A172 (cell line): ENCODE measurements at regions not wholly inside any gene's neighbourhood (a gene's known extent, or its start where the extent isn't known, plus 50 kb on each side); places are given as distances from the start of the nearest gene placed in this dataset.
A peak's percentile ranks its signal among the peaks of the same experiment; 100 is the strongest.
"Not testable (repeated sequence)": the region's sequence is repeated elsewhere in the genome, so short reads cannot be mapped to it uniquely, and the experiment has no call there.

Experiments
- DNase-seq: peaks from one replicate; pipeline ENCODE4 v3.0.0-alpha.2; 2015; ENCODE audit warnings: low spot score

GRCh38 chr20:43364001-43364400 is 93.7 kb upstream of the SRSF6 start:
- DNase-seq = no peak

- DNase-seq = peak; percentile 31
These were observed 94.2 kb upstream of the SRSF6 start for GRCh38 chr20:43363506-43363905.

- no peak for DNase-seq
These were observed 96.2 kb upstream of the SRSF6 start for GRCh38 chr20:43361526-43361925.

- no peak for DNase-seq
These were observed 97.7 kb upstream of the SRSF6 start for GRCh38 chr20:43360016-43360415.

GRCh38 chr20:43358811-43359210 is 98.9 kb upstream of the SRSF6 start:
- no peak for DNase-seq

GRCh38 chr20:43357352-43357751 is 100.3 kb upstream of the SRSF6 start:
- DNase-seq = no peak

GRCh38 chr20:43355610-43356009 is 102.1 kb upstream of the SRSF6 start:
- DNase-seq = no peak

GRCh38 chr20:43352996-43353395 is 104.7 kb upstream of the SRSF6 start:
- no peak for DNase-seq

GRCh38 chr20:43350694-43351093 is 107.0 kb upstream of the SRSF6 start:
- not testable (repeated sequence) for DNase-seq

- DNase-seq = no peak
These were observed 107.9 kb upstream of the SRSF6 start for GRCh38 chr20:43349841-43350240.

- not testable (repeated sequence) for DNase-seq
These were observed 109.9 kb upstream of the SRSF6 start for GRCh38 chr20:43347839-43348238.

GRCh38 chr20:43345676-43346075 is 112.0 kb upstream of the SRSF6 start:
- DNase-seq = no peak

GRCh38 chr20:43341511-43341910 is 116.2 kb upstream of the SRSF6 start:
- DNase-seq = no peak

GRCh38 chr20:43337036-43337435 is 120.7 kb upstream of the SRSF6 start:
- DNase-seq = no peak

- DNase-seq = no peak
These were observed 123.6 kb upstream of the SRSF6 start for GRCh38 chr20:43334080-43334479.

- DNase-seq = no peak
These were observed 125.8 kb upstream of the SRSF6 start for GRCh38 chr20:43331906-43332305.

- no peak for DNase-seq
These were observed 129.0 kb upstream of the SRSF6 start for GRCh38 chr20:43328697-43329096.

GRCh38 chr20:43327234-43327633 is 130.5 kb upstream of the SRSF6 start:
- DNase-seq = not testable (repeated sequence)

- no peak for DNase-seq
These were observed 131.8 kb upstream of the SRSF6 start for GRCh38 chr20:43325926-43326325.

- DNase-seq = no peak
These were observed 133.9 kb upstream of the PTPRT start for GRCh38 chr20:43323592-43323991.

GRCh38 chr20:43322851-43323250 is 133.1 kb upstream of the PTPRT start:
- peak; percentile 7 for DNase-seq

- DNase-seq = no peak
These were observed 130.8 kb upstream of the PTPRT start for GRCh38 chr20:43320536-43320935.

- DNase-seq = no peak
These were observed 129.1 kb upstream of the PTPRT start for GRCh38 chr20:43318755-43319297.

GRCh38 chr20:43316271-43316670 is 126.6 kb upstream of the PTPRT start:
- DNase-seq = no peak

GRCh38 chr20:43309266-43309665 is 119.6 kb upstream of the PTPRT start:
- DNase-seq = no peak
